ENCODE measurements at regions not wholly inside any gene's neighbourhood (a gene's known extent, or its start where the extent isn't known, plus 50 kb on each side); places are given as distances from the start of the nearest gene placed in this dataset.

- Histone ChIP-seq H3K9me3 (peaks cover 0 to 26% of the 10 kb centered on the region in 2 donors), H3K4me3 (no peak overlapping the region), H3K4me1 (no peaks in the 10 kb centered on the region), H3K27me3 (no peaks in the 10 kb centered on the region), H3K36me3 (no peaks in the 10 kb centered on the region), H3K27ac (no peak overlapping the region)
- TF ChIP-seq CTCF (IDR thresholded peaks at IDR 0.05): no peak
- DNase-seq (ENCODE audit: low spot score): no peak
Observed at GRCh38 chr12:107826276-107826675, 51.8 kb downstream of the ASCL4 start.

- Histone ChIP-seq H3K9me3 (peaks cover 0 to 26% of the 10 kb centered on the region in 2 donors), H3K36me3 (no peaks in the 10 kb centered on the region), H3K27ac (no peak overlapping the region), H3K4me1 (no peaks in the 10 kb centered on the region), H3K4me3 (no peak overlapping the region), H3K27me3 (no peaks in the 10 kb centered on the region)
- no peak for TF ChIP-seq CTCF (IDR thresholded peaks at IDR 0.05)
- DNase-seq (ENCODE audit: low spot score): no peak
Observed at GRCh38 chr12:107829271-107829670, 54.8 kb downstream of the ASCL4 start.

- no peak for TF ChIP-seq CTCF (IDR thresholded peaks at IDR 0.05)
- Histone ChIP-seq H3K27me3 (no peaks in the 10 kb centered on the region), H3K27ac (no peak overlapping the region)
Observed at GRCh38 chr12:107832441-107832840, 57.9 kb downstream of the ASCL4 start.

GRCh38 chr12:107840186-107840585, 65.7 kb downstream of the ASCL4 start:
- TF ChIP-seq CTCF (IDR thresholded peaks at IDR 0.05): no peak
- DNase-seq (ENCODE audit: low spot score): no peak
- H3K4me1 ChIP-seq: peaks cover 0 to 17% of the 10 kb centered on the region in 2 donors
- H3K27ac ChIP-seq: no peak overlapping the region
- H3K27me3 ChIP-seq: peaks cover 13 to 19% of the 10 kb centered on the region in 2 donors
- H3K36me3 ChIP-seq: no peaks in the 10 kb centered on the region
- H3K4me3 ChIP-seq: no peak overlapping the region
- H3K9me3 ChIP-seq: no peaks in the 10 kb centered on the region

More at GRCh38 chr12:107832441-107832840, 57.9 kb downstream of the ASCL4 start:
- Histone ChIP-seq H3K9me3 (peaks cover 0 to 4% of the 10 kb centered on the region in 2 donors), H3K4me1 (no peaks in the 10 kb centered on the region), H3K36me3 (no peaks in the 10 kb centered on the region), H3K4me3 (no peak overlapping the region)
- no peak for DNase-seq (ENCODE audit: low spot score)

- Histone ChIP-seq H3K36me3 (no peaks in the 10 kb centered on the region), H3K27ac (no peak overlapping the region), H3K4me1 (peaks cover 0 to 17% of the 10 kb centered on the region in 2 donors), H3K27me3 (peaks cover 19% of the 10 kb centered on the region in 2 donors), H3K4me3 (peak overlapping the region; percentile 14 to 35), H3K9me3 (no peaks in the 10 kb centered on the region)
- no peak for TF ChIP-seq CTCF (IDR thresholded peaks at IDR 0.05)
- no peak for DNase-seq (ENCODE audit: low spot score)
Observed at GRCh38 chr12:107843351-107844311, 69.1 kb downstream of the ASCL4 start.

Measured in right atrium auricular region (tissue), 2 donors.